NCI-H2107 treated with DMSO at 0.1 percent for 48 hours (cell line): ENCODE measurements at regions not wholly inside any gene's neighbourhood (a gene's known extent, or its start where the extent isn't known, plus 50 kb on each side); places are given as distances from the start of the nearest gene placed in this dataset.

Experiments used
- DNase-seq: peaks from one replicate; lab custom pipeline; 2025; ENCODE audit not compliant: unreplicated experiment; lab: John Stamatoyannopoulos, UW

DNA sequence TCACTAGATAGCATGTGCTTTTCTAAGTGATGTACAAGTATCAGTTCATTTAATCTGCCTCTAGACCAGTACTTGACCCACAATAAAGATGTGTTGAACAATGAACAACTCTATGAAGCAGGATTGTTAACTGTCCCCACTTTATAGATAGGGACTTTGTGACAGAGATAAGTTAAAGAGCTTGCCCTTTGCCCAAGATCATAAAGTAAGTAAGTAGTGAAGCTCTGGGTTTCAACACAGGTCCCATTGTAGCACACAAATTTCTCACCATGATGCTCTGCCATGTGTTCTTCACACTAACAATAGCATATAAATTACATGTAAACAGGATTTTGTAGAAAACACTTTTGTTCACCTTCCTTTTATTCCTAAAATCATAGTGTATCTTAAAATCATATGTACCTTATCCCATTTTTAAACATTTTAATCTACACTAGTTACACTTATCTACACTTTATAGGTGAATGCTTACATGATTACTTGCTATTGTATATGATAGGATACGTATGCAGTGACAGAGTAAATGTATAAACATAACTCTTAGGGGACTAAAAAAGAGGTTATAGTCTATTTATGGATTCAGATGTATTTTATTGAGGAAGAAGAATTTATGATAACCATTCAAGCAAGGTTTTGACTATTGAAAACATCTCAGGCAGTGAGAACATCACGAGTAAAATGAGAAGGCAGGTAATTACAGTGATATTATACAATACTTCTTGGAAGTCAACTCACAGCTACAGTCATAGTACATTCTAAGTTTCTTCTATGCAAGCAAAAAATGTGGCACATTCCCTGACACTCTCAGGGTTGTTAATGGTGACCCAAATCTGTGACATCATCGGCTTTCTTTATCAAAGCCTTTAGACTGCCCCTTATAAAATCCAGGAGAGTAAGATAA lies 2275.1 kb downstream of the PCDH7 start:
- DNase-seq: no peak

DNA sequence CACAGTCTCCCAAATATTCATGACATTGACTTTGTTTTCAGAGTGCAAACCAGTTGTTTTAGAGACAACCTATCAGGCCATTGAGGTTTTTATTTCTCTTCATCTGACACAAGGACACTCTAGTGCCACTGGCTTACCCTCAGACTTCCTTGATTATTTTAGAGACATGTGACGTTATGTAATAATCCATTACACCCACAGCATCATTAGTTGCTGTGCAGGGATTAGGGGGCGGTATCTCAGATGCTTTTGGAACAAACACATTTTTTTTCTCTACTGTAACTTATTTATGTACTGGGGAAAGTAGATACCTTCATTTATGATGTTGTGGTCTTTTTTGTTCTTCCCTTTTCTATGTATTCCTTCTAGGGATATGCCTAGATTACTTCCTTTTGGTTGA lies 2293.1 kb downstream of the PCDH7 start:
- no peak for DNase-seq

DNA sequence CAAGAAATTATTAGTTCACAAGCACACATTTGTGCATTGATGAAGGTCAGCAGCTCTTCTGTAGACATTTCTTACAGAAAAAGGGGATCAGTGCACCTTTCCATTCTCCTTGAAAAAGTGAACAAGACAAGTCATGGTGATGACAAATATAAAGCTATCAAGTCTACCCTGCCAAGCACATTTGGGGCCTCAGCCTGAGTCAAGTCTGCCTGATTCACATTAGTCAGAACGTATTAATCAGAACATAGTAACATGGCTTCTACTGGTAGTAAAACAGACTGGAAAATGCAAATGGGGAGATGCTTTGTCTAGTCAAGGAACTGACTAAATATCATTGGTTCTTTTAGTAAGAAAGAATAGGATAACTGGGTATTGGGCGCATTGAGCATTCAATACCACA lies 2305.1 kb downstream of the PCDH7 start:
- DNase-seq: no peak

DNA sequence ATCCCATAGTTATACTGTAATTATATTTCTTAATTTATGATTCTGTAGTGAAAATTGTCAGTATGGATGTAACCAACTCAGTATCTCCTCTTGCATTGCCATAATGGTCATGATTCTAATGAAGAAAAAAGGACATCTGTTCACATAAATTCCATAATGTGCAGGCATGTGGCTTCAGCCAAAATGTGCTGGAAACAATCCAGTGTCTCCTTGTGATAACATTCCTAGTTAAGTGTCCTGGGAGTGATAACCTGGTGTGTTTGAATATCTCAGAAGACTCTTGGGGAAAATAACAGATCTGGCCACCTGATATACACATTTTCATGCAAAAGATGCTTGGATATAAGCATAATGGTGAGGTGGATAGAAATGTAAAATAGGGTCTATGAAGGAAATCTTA lies 2309.8 kb downstream of the PCDH7 start:
- DNase-seq: no peak

DNA sequence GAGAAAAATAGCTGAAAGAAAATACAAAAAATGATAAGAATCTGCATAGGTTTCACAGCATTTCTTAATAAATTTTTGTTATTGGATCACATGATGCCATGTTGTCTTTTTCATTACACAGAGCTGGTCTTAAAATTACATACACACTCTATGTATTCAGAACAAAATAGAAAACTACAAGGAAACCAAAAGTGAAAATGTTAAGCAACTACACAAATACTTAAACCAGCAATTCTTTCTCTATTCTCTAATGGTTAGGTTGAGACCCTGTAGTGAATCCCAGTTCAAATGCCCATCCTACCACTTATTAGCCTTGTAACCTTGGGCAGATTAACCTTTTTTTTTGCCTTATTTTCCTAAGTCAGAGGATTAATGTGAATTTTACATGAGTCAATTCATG lies 2311.2 kb downstream of the PCDH7 start:
- DNase-seq: no peak

DNA sequence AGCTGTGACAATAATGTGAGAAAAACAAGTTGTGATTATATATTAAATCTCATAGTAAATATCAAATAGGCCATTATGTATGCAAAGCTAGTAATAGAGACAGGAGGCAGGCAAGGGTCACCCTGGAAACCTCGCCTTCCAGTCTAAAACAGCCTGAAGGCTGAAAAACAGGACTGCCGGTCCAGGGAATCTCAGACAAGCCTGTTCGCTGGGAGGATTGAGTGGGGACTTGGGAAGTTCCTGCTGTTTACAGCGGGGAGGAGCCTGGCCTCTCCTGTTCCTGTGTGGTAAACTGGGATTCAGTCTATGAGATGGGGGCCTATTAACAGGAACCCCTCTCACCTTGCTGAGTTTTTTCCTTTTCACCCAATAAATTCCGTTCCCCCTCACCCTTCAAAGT lies 2317.3 kb downstream of the PCDH7 start:
- no peak for DNase-seq

DNA sequence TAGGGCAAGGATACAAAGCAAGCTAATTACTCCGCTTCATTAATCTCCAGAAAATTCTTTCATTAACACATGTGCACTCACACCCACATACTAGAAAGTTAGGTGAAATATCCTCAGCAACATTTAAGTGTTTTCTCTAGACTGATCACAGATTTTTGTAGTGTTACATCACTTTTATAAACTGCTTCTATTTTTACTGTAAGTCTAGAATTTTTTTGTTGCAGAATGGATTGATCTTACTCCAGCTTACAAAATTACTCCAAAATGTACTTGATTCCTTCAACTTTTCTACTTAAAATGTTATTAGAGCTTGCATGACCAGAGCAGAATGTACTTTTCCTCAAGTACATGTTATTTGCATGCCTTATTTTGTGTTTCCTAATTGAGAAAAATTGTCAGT lies 2325.2 kb downstream of the PCDH7 start:
- DNase-seq: no peak

DNA sequence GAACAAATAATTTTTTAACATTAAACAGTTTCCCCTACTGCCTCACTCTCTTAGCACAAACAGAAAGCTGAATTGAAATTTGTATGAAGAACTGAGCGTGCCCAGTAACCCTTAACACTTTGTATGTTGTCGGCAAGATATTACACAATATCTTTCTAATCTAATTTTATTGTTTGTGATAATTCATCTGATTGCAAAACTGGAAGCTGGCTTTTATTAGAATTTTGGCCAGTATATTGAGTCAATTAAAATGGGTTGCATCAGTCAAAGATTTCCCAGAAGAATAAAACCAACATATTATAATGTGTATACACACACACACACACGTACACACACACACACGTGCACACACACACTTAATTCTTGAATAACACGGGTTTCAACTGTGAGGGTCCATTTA lies 2332.1 kb downstream of the PCDH7 start:
- no peak for DNase-seq

DNA sequence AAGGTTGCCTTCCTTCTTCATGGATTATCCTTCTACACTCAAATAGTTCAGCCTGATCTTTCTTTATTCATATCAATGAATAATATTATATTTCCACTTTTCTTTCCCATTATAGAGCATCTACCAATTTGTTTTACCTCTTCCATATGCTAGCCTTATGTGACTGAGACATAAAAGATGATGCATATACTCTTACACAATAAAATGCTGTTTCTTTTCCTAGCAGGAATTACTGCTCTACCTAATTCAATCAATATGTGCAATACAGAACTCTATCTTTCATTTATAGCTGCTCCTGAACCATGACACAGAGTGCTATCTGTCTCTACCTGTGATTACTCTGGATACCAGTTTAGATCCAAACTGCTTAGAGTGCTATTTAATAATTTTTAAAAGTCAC lies 2334.0 kb downstream of the PCDH7 start:
- DNase-seq: no peak

DNA sequence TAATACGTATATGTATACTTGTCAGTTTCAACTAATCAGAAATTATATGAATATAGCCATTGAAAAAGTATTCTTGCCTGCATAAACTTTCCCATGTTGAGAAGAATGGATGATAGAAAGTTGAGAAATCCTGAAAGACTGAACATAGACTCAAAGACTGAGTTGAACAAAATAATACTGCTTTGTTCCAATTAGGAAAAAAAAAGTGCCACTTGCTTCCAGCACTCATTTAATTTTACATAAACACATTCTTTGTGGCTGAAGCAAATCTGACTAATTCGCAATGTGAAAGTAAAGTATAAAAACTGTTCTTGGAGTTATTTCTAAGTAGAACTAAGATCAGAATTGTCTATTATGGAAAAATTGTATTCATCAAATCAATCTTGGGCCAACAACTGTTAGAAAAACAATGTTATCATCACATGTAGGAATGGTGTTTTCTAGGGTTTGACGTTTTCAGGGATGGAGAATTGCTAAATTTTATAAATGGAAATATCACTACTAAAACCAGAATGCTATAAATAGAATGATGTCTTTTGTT lies 2334.6 kb downstream of the PCDH7 start:
- no peak for DNase-seq

DNA sequence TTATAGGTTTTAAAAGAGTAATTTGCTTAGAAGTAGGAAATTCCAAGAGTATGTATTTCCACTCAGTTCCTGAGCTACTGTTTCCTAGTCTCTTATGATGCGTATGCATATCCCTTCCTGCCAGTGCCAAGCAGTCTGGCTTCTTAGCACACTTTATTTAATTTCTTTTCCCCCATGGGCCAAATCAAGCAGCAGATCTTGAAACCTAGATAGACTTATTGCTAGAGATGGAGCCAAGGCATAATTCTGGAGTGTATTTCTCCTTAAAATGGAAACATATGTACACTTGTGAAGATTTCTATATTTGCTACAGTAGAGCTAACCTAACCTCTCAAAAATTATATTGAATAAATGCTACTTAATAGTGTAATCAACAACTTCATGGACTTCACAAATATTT lies 2337.6 kb downstream of the PCDH7 start:
- no peak for DNase-seq

DNA sequence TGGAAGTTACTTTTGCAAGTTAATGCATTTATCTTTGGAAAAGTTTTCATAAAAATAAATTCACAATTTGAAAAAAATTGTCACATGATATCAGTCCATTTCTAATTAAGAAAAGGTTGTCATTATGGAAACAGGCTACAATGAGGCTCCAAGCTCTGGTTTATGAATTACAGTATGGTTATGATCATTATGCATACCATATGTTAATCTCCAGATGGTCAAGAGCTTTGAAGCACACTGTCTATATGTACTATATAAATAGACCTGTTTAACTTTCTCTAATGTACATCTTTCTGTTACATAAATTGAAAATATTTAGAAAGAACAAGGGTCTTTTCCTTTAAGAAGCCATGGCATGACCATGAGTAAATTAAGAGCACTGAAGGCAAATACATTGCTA lies 2338.8 kb downstream of the PCDH7 start:
- no peak for DNase-seq

DNA sequence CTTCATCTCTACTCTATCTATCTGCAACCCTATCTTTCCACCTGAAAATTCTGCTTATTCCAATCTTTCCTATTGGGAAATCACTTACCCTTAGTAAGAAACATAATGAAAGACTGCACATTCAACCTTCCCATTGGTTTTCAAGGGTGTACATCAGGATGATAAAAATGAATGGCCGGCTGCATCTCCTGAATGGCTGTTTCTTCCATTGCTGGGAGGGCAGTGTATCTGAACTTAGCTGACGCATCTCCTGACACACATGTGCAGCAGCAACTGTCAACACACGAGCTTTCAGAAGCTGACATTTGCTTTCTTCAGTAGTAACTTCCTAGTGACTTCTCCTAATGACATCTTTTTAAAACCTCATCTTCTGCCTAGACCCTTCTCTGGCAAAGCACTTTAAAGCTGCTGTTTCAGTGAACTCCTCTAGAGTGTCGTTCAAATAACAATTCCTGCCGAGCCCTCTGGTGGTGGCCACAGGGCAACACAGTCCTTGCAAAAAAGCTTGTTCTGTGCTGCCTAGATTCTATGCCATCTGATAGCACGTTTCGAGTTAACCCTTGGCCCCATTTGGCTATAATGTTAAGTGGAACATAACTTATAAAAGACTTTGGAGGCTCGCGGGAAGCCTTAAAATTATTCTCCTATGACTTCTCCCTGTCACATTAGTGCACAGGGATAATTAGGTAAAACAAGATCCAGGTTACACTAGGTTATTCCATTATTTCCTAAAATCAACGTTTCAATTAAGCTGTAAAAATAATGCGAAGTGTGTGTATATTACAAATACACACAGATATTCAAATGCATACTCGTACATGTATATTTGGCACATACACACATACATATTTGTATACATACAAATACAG lies 2340.7 kb downstream of the PCDH7 start:
- DNase-seq: no peak

DNA sequence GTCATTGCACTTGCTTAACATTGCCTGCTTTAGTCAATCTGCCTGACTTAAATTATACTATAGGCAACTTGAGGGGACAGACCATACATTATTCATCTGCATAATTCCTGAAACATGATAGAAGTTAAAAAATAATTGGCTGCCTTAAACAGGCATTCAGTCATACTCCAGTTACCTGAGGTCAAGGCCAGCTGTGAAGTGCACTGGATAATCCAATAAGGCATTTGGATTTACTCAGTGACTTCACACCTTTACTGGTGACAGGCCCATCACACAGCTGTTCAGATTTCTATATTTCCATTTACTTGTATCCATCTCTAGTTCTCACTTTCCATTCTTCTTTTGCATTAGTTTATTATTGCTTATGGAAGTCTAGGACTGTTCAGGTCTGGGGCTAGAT lies 2341.6 kb downstream of the PCDH7 start:
- no peak for DNase-seq

DNA sequence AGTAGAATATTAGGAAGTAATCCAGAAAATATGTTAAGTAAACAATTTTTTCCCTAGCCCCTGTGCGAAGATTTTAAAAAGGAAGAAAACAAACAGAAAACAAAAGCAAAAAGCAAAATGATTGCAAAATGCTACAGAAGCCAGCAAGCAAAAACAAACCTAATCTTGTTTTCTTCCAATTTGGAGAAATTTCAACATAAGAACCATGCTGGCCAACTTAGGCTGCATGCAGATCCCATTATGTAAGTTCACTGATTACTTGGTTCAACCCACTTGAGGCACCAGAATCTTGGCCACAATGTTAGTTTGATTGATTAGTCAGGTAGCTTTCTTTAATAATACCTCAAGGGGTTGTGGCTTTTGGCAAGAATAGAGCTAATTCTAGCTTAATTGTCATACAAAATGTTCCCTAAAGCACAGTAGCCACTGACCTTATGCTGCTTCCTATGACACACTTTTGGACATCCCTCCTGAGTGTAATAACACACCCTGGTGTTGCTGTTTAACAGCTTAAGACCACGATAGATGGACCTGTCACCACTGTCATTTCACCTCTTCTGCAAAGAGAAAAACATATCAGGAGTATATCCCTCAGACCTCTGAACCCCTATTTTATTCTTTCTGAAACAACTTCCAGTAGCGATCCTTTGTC lies 2342.1 kb downstream of the PCDH7 start:
- DNase-seq: no peak

DNA sequence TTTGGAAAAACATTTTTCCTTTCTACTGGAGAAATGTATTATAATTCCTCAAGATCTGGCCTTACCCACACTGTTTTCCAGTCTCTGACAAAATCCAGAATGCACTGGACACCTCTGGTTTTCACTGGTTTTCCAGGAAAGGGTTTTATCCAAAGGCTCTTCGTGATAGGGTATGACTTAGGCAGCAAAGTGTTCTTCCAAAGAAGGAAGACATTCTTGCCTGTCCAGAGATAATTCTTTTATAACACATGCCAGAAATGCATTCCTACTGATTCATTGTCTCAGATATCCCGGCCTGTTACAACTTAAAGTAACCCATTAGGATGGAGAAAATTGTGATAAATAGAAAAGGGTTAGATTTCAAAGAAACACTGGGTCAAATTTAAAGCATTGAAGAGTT lies 2343.1 kb downstream of the PCDH7 start:
- no peak for DNase-seq

DNA sequence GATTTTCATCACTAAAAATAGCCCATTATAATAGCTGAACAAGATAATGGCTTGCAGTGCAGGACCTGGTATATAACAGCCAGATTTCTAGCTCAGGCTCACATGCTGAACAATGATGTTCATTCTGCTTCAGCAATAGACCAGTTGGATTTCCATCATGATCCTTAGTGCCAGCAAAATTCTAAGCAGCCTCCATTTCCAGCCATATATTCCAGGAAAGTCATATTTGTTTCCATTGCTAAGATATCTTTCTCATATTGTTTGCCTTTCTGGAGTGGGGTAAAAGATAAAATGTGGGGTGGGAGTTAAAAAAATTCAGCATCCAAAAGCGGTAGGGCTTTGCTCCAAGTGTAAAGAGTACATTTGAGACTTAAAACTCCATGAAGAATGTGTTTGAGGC lies 2344.1 kb downstream of the PCDH7 start:
- DNase-seq: no peak

DNA sequence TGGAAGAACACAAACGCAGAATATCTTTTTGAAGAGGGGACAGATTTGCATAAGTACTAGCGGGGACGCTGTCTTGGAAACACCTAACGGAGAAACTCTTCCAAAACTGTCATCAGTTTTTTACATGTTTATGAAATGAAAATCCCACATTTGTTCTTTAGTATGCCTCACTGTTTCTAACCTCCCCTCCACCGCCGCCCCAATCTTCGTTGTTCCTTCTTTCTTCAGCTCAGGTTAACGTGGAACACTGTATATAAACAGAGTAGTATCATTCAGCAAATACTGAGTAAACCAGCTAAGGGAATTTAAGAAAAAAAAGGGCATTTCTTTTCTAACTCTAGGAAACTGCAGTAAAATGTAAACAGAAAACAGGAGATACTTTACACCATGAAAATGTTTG lies 2345.6 kb downstream of the PCDH7 start:
- DNase-seq: no peak

DNA sequence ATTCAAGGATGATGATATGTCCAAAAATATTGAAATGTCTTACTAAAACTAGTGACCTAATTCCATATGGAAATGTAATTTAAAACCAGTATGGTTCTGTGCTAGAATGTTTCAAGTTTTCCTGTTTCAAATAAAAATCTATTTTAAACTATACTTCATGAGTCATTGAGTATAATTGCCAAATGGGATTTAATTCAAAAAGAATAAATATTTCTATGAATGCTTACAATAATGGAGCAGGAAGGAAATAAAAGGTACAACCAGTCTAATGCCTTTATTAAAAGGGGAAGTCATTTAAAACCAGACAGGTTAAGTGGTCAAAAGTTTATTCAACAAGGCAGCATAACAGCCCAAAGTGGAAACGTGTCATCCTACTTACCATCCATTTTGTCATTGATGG lies 2347.1 kb downstream of the PCDH7 start:
- DNase-seq: no peak

DNA sequence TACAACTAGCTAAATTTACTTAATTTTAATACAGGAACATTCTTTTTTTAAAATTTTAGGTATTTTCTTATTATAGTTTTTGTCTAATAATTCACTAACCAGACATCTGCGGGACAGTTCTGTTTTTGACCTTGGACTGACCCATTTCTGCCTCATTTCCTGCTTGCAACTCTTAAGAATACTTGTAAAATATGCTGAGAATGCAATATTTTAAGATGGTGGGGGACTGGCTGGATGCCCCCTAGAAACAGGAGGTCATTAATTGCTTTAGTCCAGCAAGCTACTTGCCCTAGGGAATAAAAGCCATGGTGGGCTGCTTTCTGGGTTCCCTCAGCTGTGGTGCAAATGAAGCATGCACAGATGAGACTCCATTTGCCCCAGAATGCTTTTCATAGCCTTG lies 2348.4 kb downstream of the PCDH7 start:
- DNase-seq: no peak

DNA sequence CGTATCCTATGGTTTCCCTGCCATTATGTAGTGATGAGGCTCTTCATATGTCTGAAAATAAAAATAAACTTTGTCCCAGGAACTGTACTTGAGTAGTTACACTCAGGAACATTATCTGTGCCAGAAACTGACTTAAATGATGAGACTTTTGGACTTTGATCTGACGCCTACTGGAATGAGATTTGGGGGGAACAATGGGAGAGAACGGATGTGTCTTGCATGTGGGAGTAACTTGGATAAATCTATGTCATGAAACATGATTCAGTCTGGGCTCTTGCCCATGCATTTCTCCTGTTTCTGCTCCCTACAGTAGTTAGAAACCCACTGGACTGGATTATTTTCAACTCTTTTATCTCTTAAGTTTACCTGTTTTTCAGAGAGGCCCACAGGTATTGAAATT lies 2351.4 kb downstream of the PCDH7 start:
- no peak for DNase-seq
